ENCODE measurements at regions not wholly inside any gene's neighbourhood (a gene's known extent, or its start where the extent isn't known, plus 50 kb on each side); places are given as distances from the start of the nearest gene placed in this dataset.

- DNase-seq (ENCODE audit: low read depth): no peak
These were observed 605.2 kb downstream of the CCDC171 start for GRCh38 chr9:16158093-16158492.

- DNase-seq (ENCODE audit: low read depth): no peak
These were observed 608.6 kb downstream of the CCDC171 start for GRCh38 chr9:16161483-16161882.

- DNase-seq (ENCODE audit: low read depth): no peak
These were observed 617.3 kb downstream of the CCDC171 start for GRCh38 chr9:16170119-16170518.

GRCh38 chr9:16171911-16172310, 619.1 kb downstream of the CCDC171 start:
- DNase-seq (ENCODE audit: low read depth): peak; percentile 60

- DNase-seq (ENCODE audit: low read depth): peak; percentile 7
These were observed 620.0 kb downstream of the CCDC171 start for GRCh38 chr9:16172796-16173195.

- no peak for DNase-seq (ENCODE audit: low read depth)
These were observed 622.1 kb downstream of the CCDC171 start for GRCh38 chr9:16174915-16175314.

GRCh38 chr9:16175461-16175860, 622.6 kb downstream of the CCDC171 start:
- no peak for DNase-seq (ENCODE audit: low read depth)

- DNase-seq (ENCODE audit: low read depth): peak; percentile 14
These were observed 625.5 kb downstream of the CCDC171 start for GRCh38 chr9:16178294-16178693.

GRCh38 chr9:16179566-16179965, 626.7 kb downstream of the CCDC171 start:
- DNase-seq (ENCODE audit: low read depth): no peak

GRCh38 chr9:16180091-16180490, 627.2 kb downstream of the CCDC171 start:
- peak; percentile 42 for DNase-seq (ENCODE audit: low read depth)

GRCh38 chr9:16180546-16180945, 627.7 kb downstream of the CCDC171 start:
- DNase-seq (ENCODE audit: low read depth): peak; percentile 41

- no peak for DNase-seq (ENCODE audit: low read depth)
These were observed 628.7 kb downstream of the CCDC171 start for GRCh38 chr9:16181539-16181938.

- no peak for DNase-seq (ENCODE audit: low read depth)
These were observed 629.9 kb downstream of the CCDC171 start for GRCh38 chr9:16182784-16183183.

GRCh38 chr9:16184964-16185646, 632.3 kb downstream of the CCDC171 start:
- DNase-seq (ENCODE audit: low read depth): no peak

- DNase-seq (ENCODE audit: low read depth): peak; percentile 55
These were observed 638.3 kb downstream of the CCDC171 start for GRCh38 chr9:16191191-16191590.

- peak; percentile 92 for DNase-seq (ENCODE audit: low read depth)
These were observed 639.0 kb downstream of the CCDC171 start for GRCh38 chr9:16191691-16192402.

- peak; percentile 66 for DNase-seq (ENCODE audit: low read depth)
These were observed 639.7 kb downstream of the CCDC171 start for GRCh38 chr9:16192403-16193017.

- peak; percentile 46 for DNase-seq (ENCODE audit: low read depth)
These were observed 640.2 kb downstream of the CCDC171 start for GRCh38 chr9:16193066-16193465.

GRCh38 chr9:16196206-16196605, 643.4 kb downstream of the CCDC171 start:
- DNase-seq (ENCODE audit: low read depth): no peak

GRCh38 chr9:16197578-16198370, 644.9 kb downstream of the CCDC171 start:
- DNase-seq (ENCODE audit: low read depth): no peak

GRCh38 chr9:16198996-16199395, 646.2 kb downstream of the CCDC171 start:
- DNase-seq (ENCODE audit: low read depth): no peak

- DNase-seq (ENCODE audit: low read depth): no peak
These were observed 649.4 kb downstream of the CCDC171 start for GRCh38 chr9:16202221-16202620.
